GM23248 (cell line): ENCODE measurements at regions not wholly inside any gene's neighbourhood (a gene's known extent, or its start where the extent isn't known, plus 50 kb on each side); places are given as distances from the start of the nearest gene placed in this dataset.

Source experiments
- DNase-seq: peaks from one replicate; pipeline ENCODE4 v3.0.0-alpha.2; 2015
- H2AFZ ChIP-seq: fragments of 200-600 bp; sonication (generic); 2 replicates; pipeline ENCODE4 v1.6.1; 2016; ENCODE audit warnings: antibody characterized with exemption
- H3F3A ChIP-seq: fragments of 200-600 bp; sonication (generic); 2 replicates; pipeline ENCODE4 v1.6.1; 2016; ENCODE audit warnings: mild to moderate bottlenecking, antibody characterized with exemption, mixed run types; ENCODE audit not compliant: insufficient read depth
- H3K27ac ChIP-seq: fragments of 200-600 bp; sonication (generic); 2 replicates; pipeline ENCODE4 v1.5.1; 2016; ENCODE audit warnings: mild to moderate bottlenecking
- H3K27me3 ChIP-seq: fragments of 200-600 bp; sonication (generic); replicated peaks from 2 replicates; pipeline ENCODE4 v1.6.1; 2016; ENCODE audit warnings: mild to moderate bottlenecking; ENCODE audit not compliant: insufficient read depth
- H3K36me3 ChIP-seq: fragments of 200-600 bp; sonication (generic); 2 replicates; pipeline ENCODE4 v1.6.1; 2016; ENCODE audit warnings: low read depth, mild to moderate bottlenecking
- H3K4me1 ChIP-seq: fragments of 200-600 bp; sonication (generic); 2 replicates; pipeline ENCODE4 v1.6.1; 2016; ENCODE audit warnings: mild to moderate bottlenecking; ENCODE audit not compliant: insufficient read depth
- H3K4me2 ChIP-seq: fragments of 200-600 bp; sonication (generic); one replicate; pipeline ENCODE4 v1.6.1; 2016; ENCODE audit warnings: mild to moderate bottlenecking; ENCODE audit not compliant: unreplicated experiment
- H3K4me3 ChIP-seq: fragments of 200-600 bp; sonication (generic); 2 replicates; pipeline ENCODE4 v1.5.1; 2016; ENCODE audit warnings: mild to moderate bottlenecking
- H3K79me2 ChIP-seq: fragments of 200-600 bp; sonication (generic); 2 replicates; pipeline ENCODE4 v1.6.1; 2016; ENCODE audit warnings: mild to moderate bottlenecking; ENCODE audit not compliant: insufficient read depth
- H3K9ac ChIP-seq: fragments of 200-600 bp; sonication (generic); 2 replicates; pipeline ENCODE4 v1.6.1; 2016; ENCODE audit warnings: mild to moderate bottlenecking
- H3K9me2 ChIP-seq: fragments of 200-600 bp; sonication (generic); 2 replicates; pipeline ENCODE4 v1.6.1; 2016; ENCODE audit warnings: mixed run types, mild to moderate bottlenecking, moderate library complexity; ENCODE audit not compliant: insufficient read depth
- H3K9me3 ChIP-seq: fragments of 200-600 bp; sonication (generic); one replicate; pipeline ENCODE4 v1.6.1; 2017; ENCODE audit warnings: low read depth
- H4K20me1 ChIP-seq: fragments of 200-600 bp; sonication (generic); 2 replicates; pipeline ENCODE4 v1.6.0; 2016; ENCODE audit not compliant: insufficient read depth
- EZH2 ChIP-seq: fragments of 200-600 bp; sonication (generic); IDR thresholded peaks from 2 replicates; pipeline ENCODE4 v1.6.1; 2018; ENCODE audit warnings: antibody characterized with exemption, mild to moderate bottlenecking; ENCODE audit not compliant: insufficient read depth, poor library complexity, severe bottlenecking
- EZH2phosphoT487 ChIP-seq: fragments of 200-600 bp; sonication (generic); IDR thresholded peaks from 2 replicates; pipeline ENCODE4 v1.6.1; 2018; ENCODE audit warnings: antibody characterized with exemption, moderate library complexity, mild to moderate bottlenecking, low read depth; ENCODE audit not compliant: insufficient read depth
- WGBS, 2 experiments: methylation state at CpG; one replicate each; pipeline ENCODE4 v1.1.6; 2015 to 2017; ENCODE audit warnings: low lambda C conversion rate in 2 of 2, low coverage in 1 of 2; ENCODE audit errors: missing lambda C conversion rate in 2 of 2; 5-methylcytosine and 5-hydroxymethylcytosine counted together
- in situ Hi-C: fragments of 300-500 bp; cut with MboI; formaldehyde crosslinking; loops from 2 replicates; pipeline ENCODE4 v1.15.0; 2020

DNA sequence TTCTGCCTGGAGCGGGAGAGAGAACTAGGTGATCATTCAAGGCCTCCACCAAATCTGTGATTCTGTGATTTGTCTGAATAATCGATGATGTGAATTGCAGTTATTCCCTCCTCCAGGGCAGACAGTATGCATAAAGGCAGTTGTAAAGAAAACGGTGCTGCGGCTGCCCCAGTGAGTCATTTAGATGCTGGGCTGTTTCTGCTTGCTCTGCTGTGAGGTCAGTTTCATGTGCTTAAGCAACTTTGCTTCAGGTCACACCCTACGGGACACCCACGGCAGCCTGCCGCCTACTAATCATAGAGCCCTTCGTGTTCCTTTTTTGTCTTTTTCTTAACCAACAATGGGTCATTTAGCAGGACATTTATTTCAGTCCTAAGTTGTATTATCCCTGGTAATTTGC is 158.1 kb upstream of the PITRM1 start:
- no peak overlapping the region for H3K9ac ChIP-seq
- 42 to 48% methylated on average over 8 of the region's 8 CpGs for WGBS, 2 experiments
- H3K4me3 ChIP-seq = no peak overlapping the region
- no peaks in the 10 kb centered on the region for H3K27me3 ChIP-seq
- H3F3A ChIP-seq = 0 out of 2 replicates have a peak, but pooled peaks cover 6% of the 10 kb centered on the region
- no peak overlapping the region for H3K27ac ChIP-seq
- in situ Hi-C loops = no loop called here
- no peaks in the 10 kb centered on the region for H3K79me2 ChIP-seq
- no peak for TF ChIP-seq EZH2
- no peak for TF ChIP-seq EZH2phosphoT487
- H2AFZ ChIP-seq = no peak overlapping the region
- no peaks in the 10 kb centered on the region for H4K20me1 ChIP-seq
- no peaks in the 10 kb centered on the region for H3K9me3 ChIP-seq
- no peaks in the 10 kb centered on the region for H3K9me2 ChIP-seq
- H3K4me2 ChIP-seq = peak overlapping the region; percentile 50
- H3K36me3 ChIP-seq = no peaks in the 10 kb centered on the region
- peak; percentile 88 for DNase-seq
- peaks cover 10% of the 10 kb centered on the region; the same call in 1 of the 2 replicates for H3K4me1 ChIP-seq

DNA sequence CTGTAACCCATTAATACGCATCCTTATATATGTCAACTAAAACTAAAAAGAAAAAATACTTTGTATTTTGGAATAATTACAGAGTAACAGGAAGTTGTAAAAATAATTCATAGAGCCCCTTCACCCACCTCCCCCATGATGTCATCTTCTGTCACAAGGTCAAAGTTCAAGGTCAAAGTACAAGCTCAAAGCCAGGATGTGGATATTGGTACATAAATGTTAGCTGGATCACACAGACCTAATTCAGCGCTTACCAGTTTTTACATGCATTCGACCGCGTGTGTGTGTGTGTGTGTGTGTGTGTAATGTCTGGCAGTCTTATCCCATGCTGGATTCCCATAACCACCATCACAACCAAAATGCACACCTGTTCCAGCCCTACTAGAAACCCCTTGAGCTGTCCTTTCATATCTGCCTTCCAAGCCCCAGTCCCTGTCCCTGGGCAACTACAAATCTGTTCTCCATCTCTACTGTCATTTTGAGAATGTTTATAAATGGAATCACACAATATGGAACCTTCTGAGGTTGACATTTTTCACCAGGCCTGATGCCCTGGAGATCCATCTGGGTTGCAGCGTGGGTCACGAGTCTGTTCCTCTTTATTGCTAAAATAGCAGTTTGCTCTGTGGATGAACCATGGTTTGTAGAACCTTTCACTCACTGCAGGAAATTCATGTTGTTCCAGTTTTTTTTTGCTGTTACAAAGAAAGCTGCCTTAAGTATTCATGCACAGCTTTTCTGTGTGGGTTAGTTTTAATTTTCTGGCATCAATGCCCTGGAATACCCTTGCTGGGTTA is 153.6 kb upstream of the PITRM1 start:
- WGBS, 2 experiments = 87 to 92% methylated on average over 7 of the region's 7 CpGs
- DNase-seq = no peak
- Histone ChIP-seq H3F3A (peaks cover 20% of the 10 kb centered on the region), H3K9me3 (no peaks in the 10 kb centered on the region), H3K9me2 (no peaks in the 10 kb centered on the region), H3K36me3 (no peaks in the 10 kb centered on the region), H3K27me3 (no peaks in the 10 kb centered on the region), H3K79me2 (no peaks in the 10 kb centered on the region), H4K20me1 (no peaks in the 10 kb centered on the region), H3K4me3 (no peak overlapping the region), H2AFZ (no peak overlapping the region), H3K4me2 (no peak overlapping the region), H3K27ac (no peak overlapping the region), H3K9ac (no peak overlapping the region), H3K4me1 (peaks cover 24% of the 10 kb centered on the region)
- TF ChIP-seq EZH2 = no peak
- no peak for TF ChIP-seq EZH2phosphoT487
- in situ Hi-C loops = no loop called here

DNA sequence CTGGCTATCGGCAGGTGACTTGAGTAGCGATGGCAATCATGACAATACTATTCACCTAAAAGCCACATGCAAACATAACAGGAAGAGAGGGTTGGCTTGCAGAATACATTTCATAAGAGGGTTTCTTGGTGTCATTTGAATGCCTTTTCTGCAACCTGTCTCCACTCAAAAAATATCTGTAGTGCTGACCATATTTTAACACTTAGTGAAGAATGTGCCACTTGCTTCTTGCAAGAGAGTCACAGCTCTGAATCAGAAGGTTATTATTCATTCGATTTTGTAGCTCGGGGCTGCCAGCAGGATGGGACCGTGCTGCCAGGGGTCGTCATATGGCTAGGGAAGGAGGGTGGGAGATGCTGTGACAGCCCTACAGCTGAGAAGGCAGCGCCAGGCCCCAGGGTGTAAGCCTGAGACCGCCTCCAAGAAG is 152.0 kb upstream of the PITRM1 start:
- Histone ChIP-seq H3F3A (peaks cover 14% of the 10 kb centered on the region), H3K9me2 (no peaks in the 10 kb centered on the region), H3K27ac (peak overlapping the region; percentile 45), H4K20me1 (no peaks in the 10 kb centered on the region), H3K4me2 (peak overlapping the region; percentile 55), H3K4me3 (peak overlapping the region; percentile 46; the same call in 1 of the 2 replicates), H3K79me2 (no peaks in the 10 kb centered on the region), H3K36me3 (no peaks in the 10 kb centered on the region), H3K9ac (no peak overlapping the region), H2AFZ (no peak overlapping the region), H3K4me1 (peaks cover 15% of the 10 kb centered on the region), H3K9me3 (no peaks in the 10 kb centered on the region), H3K27me3 (no peaks in the 10 kb centered on the region)
- TF ChIP-seq EZH2phosphoT487 = no peak
- TF ChIP-seq EZH2 = no peak
- 29 to 36% methylated on average over 8 of the region's 8 CpGs for WGBS, 2 experiments
- in situ Hi-C loops = no loop called here
- peak; percentile 47 for DNase-seq

DNA sequence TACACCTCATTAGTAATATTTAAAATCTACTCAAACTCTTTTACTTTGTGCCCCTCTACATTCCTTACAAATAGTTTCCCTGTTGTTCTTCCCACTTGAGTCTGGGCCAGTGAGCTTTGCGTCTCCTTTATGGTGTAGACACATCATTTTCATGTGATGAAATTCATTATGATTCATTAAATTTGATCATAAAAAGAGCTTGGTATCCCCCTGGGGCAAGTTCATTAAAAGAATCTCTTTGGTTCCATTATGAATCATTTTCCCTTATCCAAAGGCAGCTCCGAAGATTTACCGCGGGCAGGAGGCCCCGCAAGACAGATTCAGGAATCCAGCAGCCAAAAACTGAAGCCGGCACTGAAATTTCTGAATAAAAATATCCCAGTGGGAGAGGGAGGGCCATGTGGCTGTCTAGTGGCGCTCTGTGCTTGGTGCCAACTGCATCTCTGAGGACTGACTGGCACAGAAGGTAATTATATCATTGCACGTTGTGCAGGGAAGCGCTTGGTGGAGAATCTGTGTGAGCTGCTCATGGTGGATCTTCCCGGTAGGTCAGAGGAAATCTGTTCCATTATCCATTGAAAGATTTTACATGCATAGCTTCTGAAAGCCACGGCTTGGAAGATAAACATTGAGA is 151.4 kb upstream of the PITRM1 start:
- H3K4me2 ChIP-seq = peak overlapping the region; percentile 55
- H4K20me1 ChIP-seq = no peaks in the 10 kb centered on the region
- 2 to 4% methylated on average over 11 of the region's 11 CpGs for WGBS, 2 experiments
- no peaks in the 10 kb centered on the region for H3K27me3 ChIP-seq
- DNase-seq = peak; percentile 93
- H2AFZ ChIP-seq = 0 out of 2 replicates have a peak overlapping the region, but pooled peaks have one; percentile 27
- no peaks in the 10 kb centered on the region for H3K9me2 ChIP-seq
- H3K79me2 ChIP-seq = no peaks in the 10 kb centered on the region
- no peaks in the 10 kb centered on the region for H3K36me3 ChIP-seq
- H3K9me3 ChIP-seq = no peaks in the 10 kb centered on the region
- in situ Hi-C loops = no loop called here
- TF ChIP-seq EZH2 = no peak
- TF ChIP-seq EZH2phosphoT487 = 0 out of 2 replicates have a peak, but pooled peaks have one; percentile 54
- peaks cover 15% of the 10 kb centered on the region for H3K4me1 ChIP-seq
- peak overlapping the region; percentile 45 for H3K27ac ChIP-seq
- H3K4me3 ChIP-seq = peak overlapping the region; percentile 46; the same call in 1 of the 2 replicates
- H3K9ac ChIP-seq = no peak overlapping the region; the same call in 1 of the 2 replicates
- H3F3A ChIP-seq = peaks cover 14% of the 10 kb centered on the region
